ENCODE measurements at regions not wholly inside any gene's neighbourhood (a gene's known extent, or its start where the extent isn't known, plus 50 kb on each side); places are given as distances from the start of the nearest gene placed in this dataset.

GRCh38 chr5:133714161-133714915 is 102.0 kb upstream of the FSTL4 start:
- TF ChIP-seq EP300 (conservative IDR thresholded peaks at IDR 0.05; ENCODE audit: poor library complexity, severe bottlenecking) (no peak), SMC3 (conservative IDR thresholded peaks at IDR 0.05; ENCODE audit: poor library complexity) (no peak), REST (IDR thresholded peaks at IDR 0.05; ENCODE audit: borderline replicate concordance) (no peak), MXI1 (conservative IDR thresholded peaks at IDR 0.05; ENCODE audit: poor library complexity, severe bottlenecking) (no peak), TAF1 (IDR thresholded peaks at IDR 0.05; ENCODE audit: low read depth) (no peak), EZH2 (IDR thresholded peaks at IDR 0.05; ENCODE audit: borderline replicate concordance, insufficient read depth, low read length, poor library complexity, severe bottlenecking) (no peak), POLR2AphosphoS5 (IDR thresholded peaks at IDR 0.05) (no peak), RAD21 (conservative IDR thresholded peaks at IDR 0.05) (no peak), CTCF (IDR thresholded peaks at IDR 0.05; ENCODE audit: poor library complexity, severe bottlenecking) (no peak)
- Histone ChIP-seq H3K4me3 (ENCODE audit: low read length) (no peak overlapping the region), H3K9ac (ENCODE audit: low read length) (no peak overlapping the region), H2AFZ (ENCODE audit: low read depth, low read length) (no peak overlapping the region), H3K27me3 (ENCODE audit: insufficient read depth, low read depth, low read length) (no peaks in the 10 kb centered on the region), H3K4me2 (ENCODE audit: low read length) (no peak overlapping the region), H3K9me2 (ENCODE audit: insufficient read depth, low read length) (no peaks in the 10 kb centered on the region), H3K9me3 (ENCODE audit: low read length) (no peaks in the 10 kb centered on the region), H3K36me3 (ENCODE audit: insufficient read depth, low read length) (no peaks in the 10 kb centered on the region), H3K27ac (ENCODE audit: low read length) (no peak overlapping the region), H4K20me1 (ENCODE audit: insufficient read depth) (no peaks in the 10 kb centered on the region), H3F3A (ENCODE audit: insufficient read depth, low read length, poor library complexity, severe bottlenecking) (no peaks in the 10 kb centered on the region), H3K79me2 (replicated peaks; ENCODE audit: insufficient read depth, low read length) (no peaks in the 10 kb centered on the region)

- H3K4me3 ChIP-seq (ENCODE audit: low read length), result no peak overlapping the region
- H3K36me3 ChIP-seq (ENCODE audit: insufficient read depth, low read length), result no peaks in the 10 kb centered on the region
- no peaks in the 10 kb centered on the region for H3F3A ChIP-seq (ENCODE audit: insufficient read depth, low read length, poor library complexity, severe bottlenecking)
- no peak overlapping the region for H2AFZ ChIP-seq (ENCODE audit: low read depth, low read length)
- no peaks in the 10 kb centered on the region for H3K9me3 ChIP-seq (ENCODE audit: low read length)
- H3K9me2 ChIP-seq (ENCODE audit: insufficient read depth, low read length), result no peaks in the 10 kb centered on the region
- no peak overlapping the region for H3K9ac ChIP-seq (ENCODE audit: low read length)
- TF ChIP-seq SMC3 (conservative IDR thresholded peaks at IDR 0.05; ENCODE audit: poor library complexity) (no peak), CTCF (IDR thresholded peaks at IDR 0.05; ENCODE audit: poor library complexity, severe bottlenecking) (no peak), EP300 (conservative IDR thresholded peaks at IDR 0.05; ENCODE audit: poor library complexity, severe bottlenecking) (no peak), REST (IDR thresholded peaks at IDR 0.05; ENCODE audit: borderline replicate concordance) (no peak)
- H3K27ac ChIP-seq (ENCODE audit: low read length), result no peak overlapping the region
- H3K27me3 ChIP-seq (ENCODE audit: insufficient read depth, low read depth, low read length), result no peaks in the 10 kb centered on the region
- H4K20me1 ChIP-seq (ENCODE audit: insufficient read depth), result no peaks in the 10 kb centered on the region
- H3K4me2 ChIP-seq (ENCODE audit: low read length), result no peak overlapping the region
- H3K79me2 ChIP-seq (replicated peaks; ENCODE audit: insufficient read depth, low read length), result no peaks in the 10 kb centered on the region
These were observed 101.4 kb upstream of the FSTL4 start for GRCh38 chr5:133713751-133714150.

Measured in neural cell (in vitro differentiated cells).